ENCODE measurements at regions not wholly inside any gene's neighbourhood (a gene's known extent, or its start where the extent isn't known, plus 50 kb on each side); places are given as distances from the start of the nearest gene placed in this dataset.

- no peak for TF ChIP-seq CTCF (IDR thresholded peaks at IDR 0.05; ENCODE audit: insufficient read depth, low read depth, low read length)
- no peak for TF ChIP-seq EZH2 (IDR thresholded peaks at IDR 0.05; ENCODE audit: insufficient read depth, low read length)
Observed at GRCh38 chr2:144904612-144905011, 384.7 kb upstream of the ZEB2 start.

All from astrocyte (in vitro differentiated cells and primary cell).